HG03378 (cell line): ENCODE measurements at regions not wholly inside any gene's neighbourhood (a gene's known extent, or its start where the extent isn't known, plus 50 kb on each side); places are given as distances from the start of the nearest gene placed in this dataset.

Experiments
- ATAC-seq: cut with Tn5 transposase; IDR thresholded peaks from one replicate; pipeline ENCODE4 v1.9.1; 2021; ENCODE audit warnings: mild to moderate bottlenecking, moderate library complexity; ENCODE audit not compliant: unreplicated experiment

DNA sequence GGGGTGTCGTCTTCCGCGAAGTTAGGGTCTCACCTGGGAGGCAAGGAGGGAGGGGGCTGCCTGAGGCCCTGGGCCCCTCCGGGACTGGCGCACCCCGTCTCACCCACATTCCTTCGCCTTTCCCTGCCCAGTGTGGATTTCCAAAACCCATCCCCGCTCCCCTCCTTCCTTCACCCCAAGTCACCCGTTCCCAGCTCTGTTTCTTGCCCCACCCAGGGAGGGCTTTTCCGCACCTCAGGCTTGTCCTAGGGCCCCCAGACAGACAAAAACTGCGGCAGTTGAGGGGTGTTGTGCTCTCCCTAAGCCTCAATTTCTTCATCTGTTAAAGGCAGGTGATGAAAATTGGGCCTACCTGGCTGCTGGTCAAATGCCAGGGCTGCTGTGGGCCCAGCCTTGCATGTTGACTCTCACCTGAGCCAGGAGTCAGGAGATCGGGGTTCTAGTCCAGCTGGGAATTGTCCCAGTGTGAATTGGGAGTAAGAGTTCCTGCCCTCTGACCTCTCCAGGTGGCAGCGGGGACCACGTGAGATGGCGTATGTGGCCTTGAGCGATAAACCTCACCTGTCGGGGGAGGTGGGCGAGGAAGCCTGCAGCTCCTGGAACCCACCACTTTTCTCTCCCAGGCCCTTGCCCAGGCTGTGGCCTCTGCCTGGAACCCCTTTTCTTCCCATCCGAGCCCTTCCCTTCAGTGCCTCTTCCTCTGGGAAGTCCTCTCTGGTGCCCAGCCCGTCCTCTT is 143.4 kb upstream of the IER5L start:
- ATAC-seq = no peak

DNA sequence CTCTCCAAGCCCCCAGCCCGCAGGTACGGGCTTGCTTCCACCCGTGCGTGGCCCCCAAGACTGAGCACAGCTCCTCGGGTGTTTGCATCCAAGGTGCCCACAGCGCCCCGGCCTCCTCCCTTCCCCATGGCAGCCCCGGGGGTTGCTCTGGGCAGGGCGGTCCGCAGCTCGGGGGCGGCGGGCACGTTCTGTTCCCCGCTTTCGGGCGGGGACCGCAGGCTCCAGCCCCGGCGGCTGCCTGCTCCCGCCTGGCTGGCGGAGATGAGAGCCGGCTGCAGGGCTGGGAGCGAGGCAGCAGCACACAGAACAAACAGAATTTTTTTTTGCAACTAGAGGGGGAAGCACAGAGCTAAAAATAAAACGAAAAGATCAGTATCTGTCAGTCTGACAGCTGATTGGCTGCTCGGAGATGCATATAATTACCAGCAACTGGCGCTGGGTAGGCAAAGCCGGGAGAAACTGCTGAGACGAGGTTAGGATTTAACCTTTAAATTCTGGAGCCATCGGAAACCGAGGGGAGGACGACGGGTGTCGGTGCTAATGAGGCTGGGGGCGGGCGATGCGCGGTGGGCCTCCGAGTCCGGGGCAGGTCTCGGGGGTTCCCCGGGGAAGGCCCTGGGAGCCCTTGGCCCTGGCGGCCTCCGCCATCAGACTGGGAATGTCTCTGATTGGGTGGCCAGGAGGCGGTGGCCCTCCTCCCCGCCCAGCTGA is 142.7 kb upstream of the IER5L start:
- ATAC-seq = no peak

- no peak for ATAC-seq
Observed at GRCh38 chr9:129319938-129320481, 141.9 kb upstream of the IER5L start.

DNA sequence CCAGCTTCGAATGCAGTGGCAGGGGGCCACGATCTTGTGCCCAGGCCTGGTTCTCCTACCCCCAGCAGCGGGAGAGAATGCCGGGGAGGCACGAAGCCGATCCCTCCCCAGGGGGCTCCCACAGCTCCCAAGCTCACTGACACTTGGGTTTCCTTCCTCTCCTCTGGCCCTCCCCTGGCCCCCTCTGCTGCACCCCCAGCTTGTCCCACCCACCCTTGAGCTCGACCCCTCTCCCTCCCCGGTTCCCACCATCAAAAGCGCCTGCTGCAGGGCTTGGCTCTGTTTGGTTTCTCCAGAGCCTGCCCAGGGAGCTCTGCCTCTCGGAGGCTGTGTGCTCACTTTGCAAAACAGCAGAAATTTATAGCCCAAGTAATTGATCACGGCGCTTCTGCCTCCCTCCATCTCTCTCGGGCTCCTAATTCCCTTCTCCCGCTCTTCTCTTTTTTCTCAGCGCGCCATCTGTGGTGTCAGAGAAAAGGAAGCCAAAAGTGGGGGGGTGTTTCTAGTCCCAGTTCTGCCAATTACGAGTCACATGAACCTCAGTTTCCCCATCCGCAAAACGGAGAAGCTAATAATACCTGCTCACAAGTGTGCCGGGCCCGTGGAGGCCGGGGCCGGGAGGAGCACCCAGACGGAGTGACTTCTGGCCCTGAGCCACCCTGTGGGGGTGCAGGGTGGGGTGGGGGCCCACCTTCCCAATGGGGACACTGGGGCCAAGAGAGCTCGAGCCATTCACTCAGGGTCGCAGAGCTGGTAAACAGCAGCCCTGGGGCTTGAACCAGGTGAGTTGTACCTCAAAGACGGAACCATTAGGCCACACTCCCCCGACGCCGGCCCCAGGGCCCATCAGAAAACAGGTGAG is 141.2 kb upstream of the IER5L start:
- no peak for ATAC-seq

DNA sequence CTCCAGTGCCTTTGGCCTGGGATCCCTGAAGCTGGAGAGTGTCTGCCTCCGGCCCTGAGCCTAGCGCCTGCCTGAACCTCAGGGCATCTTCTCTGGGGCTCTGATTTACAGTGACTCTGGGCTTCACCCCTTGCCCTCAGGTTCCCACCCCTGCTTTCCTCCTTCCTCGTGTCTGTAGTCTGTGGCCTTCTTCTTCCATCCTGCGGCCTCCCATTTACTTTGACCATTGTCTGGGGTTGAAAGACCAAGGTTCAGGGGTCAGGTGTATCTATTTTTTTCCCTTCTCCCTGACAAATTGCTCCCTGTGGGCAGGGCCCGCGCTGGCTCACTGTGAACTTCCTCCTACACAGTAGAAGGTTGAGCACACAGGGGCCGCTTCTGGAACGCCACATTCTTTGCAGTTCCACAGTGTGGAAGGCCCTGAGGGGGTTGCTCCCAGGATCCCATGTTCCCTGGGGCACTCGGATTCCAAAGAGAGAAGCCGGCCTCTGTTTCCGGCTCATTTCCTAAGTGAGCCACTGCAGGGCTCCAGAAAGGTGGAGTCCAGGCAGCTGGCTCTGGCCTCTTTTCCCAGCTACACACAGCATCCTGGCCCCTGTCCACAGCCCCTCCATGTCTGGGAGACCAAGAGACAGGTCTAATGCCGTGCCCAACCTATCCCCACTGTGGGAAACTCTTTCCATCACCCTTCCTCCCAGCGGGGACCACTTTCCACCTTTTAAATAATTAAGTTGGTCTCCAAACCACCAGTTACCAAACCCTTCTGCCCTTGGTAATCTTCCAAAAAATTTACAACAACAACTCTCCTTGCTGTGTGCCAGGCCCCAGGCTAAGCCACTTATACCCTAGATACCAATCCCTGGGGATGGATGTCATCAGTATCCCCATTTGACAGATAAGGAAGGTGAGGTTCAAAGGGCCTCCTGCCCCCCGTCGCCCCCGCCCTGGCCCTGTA is 140.3 kb upstream of the IER5L start:
- ATAC-seq = no peak

DNA sequence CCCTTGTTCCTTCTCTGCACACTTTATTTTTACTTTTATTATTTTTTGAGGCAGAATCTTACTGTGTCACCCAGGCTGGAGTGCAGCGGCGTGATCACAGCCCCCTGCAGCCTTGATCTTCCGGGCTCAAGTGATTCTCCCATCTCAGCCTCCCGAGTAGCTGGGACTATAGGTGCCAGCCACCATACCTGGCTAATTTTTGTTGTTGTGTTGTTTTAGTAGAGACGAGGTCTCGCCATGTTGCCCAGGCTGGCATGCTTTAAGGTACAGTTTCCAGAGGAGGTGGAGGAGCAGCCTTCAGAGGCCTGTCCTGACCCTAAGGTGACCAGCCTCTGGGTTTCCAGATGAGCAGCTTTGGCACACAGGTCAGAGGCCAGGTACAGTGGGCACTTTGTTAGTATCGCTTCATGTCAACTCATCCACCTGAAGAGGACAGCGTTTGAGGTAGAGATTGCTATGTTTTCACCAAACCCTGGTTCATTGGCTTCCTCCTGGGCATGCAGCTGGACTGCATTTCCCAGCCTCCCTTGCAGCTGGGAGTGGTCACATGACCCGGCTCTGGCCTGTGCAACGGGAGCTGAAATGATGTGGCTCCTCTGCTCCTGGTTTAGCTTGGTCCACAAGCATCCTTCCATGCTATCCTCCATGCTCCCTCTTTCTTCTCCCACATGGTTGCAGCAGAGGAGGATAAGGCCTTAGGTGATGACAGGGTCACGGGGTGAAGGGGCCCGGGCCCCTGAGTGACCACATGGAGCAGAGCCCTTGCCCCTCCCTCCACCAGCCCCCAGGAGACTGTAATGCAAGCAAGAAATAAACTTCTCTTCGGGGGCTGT is 139.3 kb upstream of the IER5L start:
- ATAC-seq = no peak

DNA sequence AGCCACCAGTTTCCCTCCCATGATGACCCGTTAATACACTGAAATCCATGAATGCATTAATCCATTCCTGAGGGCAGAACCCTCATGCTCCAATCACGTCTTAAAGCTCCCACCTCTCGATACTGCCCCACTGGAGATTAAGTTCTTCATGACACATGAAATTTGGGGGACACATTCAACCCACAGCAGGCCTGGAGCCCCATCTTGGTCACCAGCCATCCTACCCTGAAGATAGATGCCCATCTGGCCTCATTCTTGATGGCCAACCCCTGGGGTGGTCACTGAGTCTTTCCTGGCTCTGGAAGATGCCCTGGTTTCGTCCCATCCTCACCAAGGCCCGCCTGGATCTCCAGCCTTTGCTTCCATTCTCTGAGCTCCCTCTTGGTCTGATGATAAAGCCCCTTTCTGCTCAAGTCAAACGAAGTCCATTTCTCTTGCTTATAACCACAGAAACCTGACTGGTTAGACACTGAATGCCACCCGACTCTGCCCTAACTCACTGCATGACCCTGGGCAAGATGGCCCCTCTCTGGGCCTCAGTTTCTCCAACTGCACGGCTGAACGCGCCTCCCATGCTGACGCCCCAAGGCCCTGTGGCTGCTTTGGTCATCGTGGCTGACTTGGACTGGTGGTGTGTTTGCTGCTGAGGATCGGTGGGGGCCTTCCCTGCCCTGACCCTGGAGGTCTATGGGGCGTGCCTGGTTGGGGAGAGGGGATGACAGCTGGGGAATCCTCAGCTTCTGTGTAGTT is 138.4 kb upstream of the IER5L start:
- ATAC-seq = no peak

DNA sequence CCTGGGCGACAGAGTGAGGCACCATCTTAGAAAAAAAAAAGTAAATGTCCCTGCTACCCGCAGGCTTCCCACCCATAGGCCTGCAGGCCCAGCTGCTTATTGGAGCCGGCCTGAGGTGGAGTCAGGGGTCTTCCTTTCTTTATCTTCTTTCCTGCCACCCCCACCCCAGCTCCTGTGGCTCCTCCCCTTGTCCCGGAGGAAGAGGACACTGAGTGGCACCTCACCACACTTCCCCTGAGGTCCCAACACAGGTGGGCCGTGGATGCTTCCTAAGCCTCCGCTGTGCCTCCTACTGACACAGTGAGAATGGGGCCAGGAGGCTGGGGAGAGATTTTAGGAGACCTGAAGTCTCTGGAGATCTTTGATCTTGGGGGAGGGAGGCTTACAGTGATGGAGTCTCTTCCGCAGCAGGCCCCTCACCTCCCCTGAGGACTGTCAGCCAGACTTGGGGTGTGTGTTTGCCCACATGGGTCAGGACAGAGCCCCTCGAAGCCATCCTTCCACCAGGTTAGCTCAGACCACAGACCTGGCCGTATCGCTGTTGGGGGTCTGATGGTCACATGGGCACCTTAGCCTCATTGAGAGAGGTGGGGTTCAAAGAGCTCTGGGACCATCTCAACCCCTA is 135.4 kb upstream of the IER5L start:
- ATAC-seq = no peak

DNA sequence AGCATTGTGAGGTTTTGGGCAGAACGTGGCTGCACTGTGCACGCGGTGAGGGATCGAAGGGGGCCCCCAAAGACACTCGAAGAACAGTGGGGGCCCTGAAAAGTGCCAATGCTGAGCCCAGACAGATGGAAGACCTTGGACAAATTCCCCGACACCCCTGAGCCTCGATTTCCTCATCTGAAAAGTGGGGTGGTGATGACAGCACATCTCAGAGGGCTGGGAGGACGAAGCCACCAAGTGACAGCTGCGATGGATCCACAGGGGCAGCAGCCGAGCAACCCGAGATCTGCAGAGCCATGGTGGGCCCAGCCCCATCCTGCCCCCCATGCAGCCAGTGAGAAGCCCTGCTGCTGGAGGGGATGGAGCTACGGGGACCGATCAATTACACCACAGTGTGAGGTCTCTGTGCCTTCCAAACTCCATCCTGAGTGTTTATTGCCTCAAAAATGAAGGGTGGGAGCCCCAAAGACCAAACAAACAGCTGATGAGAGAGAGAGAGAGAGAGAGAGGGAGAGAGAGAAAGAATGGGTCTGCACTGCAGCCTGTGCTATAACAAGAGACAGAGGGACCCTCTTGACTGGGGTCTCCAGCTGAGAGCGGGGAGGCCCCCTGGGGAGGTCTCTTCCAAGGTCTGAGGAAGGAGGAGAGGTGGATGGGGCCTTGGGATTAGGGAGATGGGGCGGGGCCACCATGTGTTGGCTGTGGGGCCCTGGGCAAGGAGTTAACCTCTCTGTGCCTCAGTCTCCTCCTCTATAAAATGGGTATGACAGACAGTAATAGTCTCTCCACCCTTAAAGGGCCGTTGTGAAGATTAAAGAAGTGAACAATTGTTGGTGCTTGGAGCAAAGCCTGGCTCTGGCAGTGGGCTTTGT is 134.4 kb upstream of the IER5L start:
- ATAC-seq = no peak

- no peak for ATAC-seq
Observed at GRCh38 chr9:129311643-129312042, 133.6 kb upstream of the IER5L start.

DNA sequence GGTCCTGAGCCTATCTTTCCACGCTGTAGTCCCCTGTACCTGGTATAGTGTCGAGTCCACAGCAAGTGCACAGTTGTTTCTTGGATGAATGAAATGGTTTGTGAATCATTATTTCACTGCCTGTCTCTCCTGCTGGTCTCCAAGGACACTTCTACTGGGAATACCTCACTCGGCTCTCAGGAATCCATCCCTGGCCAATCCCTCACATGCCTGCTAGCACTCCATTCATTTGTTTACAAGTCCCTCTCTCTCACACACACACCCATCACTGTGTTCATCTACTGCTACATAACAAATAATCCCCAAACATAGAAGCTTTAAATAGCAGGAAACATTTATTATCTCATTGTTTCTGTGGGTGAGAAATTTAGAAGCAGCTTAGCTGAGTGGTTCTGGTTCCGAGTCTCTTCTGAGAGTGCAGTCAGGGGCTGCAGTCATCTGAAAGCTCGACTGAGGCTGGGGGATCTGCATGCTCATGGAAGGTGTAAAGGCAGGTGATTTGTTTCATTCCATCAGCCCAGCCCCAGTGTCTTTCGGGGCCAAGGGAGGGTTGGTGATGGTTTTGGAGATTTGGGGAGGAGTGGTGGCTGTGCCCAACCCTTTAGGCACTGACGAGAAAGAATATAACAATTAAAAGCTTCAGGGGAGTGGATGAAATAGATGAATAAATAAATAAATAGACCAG is 132.7 kb upstream of the IER5L start:
- no peak for ATAC-seq

- ATAC-seq = no peak
Observed at GRCh38 chr9:129309906-129310305, 131.8 kb upstream of the IER5L start.

GRCh38 chr9:129309041-129309430 is 131.0 kb upstream of the IER5L start:
- no peak for ATAC-seq

GRCh38 chr9:129307227-129307970 is 129.3 kb upstream of the IER5L start:
- no peak for ATAC-seq

GRCh38 chr9:129306318-129306973 is 128.4 kb upstream of the IER5L start:
- ATAC-seq = no peak
